ENCODE measurements at regions not wholly inside any gene's neighbourhood (a gene's known extent, or its start where the extent isn't known, plus 50 kb on each side); places are given as distances from the start of the nearest gene placed in this dataset.
"Not testable (repeated sequence)": the region's sequence is repeated elsewhere in the genome, so short reads cannot be mapped to it uniquely, and the experiment has no call there.

DNA sequence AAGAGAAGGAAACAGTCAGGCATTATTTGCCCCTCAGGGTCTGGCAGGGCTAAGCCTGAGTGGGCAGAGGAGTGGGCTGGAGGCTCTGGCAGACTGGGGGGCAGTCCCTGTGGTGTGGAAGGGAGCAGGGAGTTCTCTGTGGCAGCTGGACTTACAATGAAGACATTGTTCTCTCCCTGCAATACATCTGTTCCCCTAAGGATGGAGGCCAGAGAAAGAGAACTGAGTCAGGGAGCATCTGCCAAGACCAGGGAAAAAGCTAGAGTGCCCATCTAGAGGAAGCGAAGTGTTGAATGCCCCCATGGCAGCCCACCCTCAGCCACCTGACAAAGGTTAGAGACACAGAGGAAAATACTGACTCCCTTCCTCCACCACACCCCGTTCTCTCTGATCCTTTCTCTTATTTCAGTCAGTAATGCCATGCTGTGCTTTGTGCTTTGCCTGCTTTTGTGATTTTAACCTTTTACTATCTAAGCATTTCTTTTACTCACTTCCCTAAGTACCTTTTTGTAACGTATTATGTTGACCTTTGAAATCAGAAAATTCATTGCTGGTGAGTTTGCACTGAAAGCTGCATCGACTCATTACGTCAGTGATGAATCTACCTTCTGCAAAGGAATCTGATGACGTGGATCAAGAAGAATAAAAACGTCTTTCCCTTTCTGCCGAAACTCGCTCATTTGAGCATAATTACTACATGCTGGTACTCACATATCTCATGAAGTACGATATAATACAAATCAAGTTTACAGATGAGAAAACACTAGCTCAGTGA lies 76.0 kb downstream of the ACTL7B start:
- TF ChIP-seq, protein P1, sequence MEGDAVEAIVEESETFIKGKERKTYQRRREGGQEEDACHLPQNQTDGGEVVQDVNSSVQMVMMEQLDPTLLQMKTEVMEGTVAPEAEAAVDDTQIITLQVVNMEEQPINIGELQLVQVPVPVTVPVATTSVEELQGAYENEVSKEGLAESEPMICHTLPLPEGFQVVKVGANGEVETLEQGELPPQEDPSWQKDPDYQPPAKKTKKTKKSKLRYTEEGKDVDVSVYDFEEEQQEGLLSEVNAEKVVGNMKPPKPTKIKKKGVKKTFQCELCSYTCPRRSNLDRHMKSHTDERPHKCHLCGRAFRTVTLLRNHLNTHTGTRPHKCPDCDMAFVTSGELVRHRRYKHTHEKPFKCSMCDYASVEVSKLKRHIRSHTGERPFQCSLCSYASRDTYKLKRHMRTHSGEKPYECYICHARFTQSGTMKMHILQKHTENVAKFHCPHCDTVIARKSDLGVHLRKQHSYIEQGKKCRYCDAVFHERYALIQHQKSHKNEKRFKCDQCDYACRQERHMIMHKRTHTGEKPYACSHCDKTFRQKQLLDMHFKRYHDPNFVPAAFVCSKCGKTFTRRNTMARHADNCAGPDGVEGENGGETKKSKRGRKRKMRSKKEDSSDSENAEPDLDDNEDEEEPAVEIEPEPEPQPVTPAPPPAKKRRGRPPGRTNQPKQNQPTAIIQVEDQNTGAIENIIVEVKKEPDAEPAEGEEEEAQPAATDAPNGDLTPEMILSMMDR (IDR thresholded peaks at IDR 0.05; ENCODE audit: extremely low read depth, missing control alignments), result no peak
- no peak for DNase-seq (ENCODE audit: low spot score)

DNA sequence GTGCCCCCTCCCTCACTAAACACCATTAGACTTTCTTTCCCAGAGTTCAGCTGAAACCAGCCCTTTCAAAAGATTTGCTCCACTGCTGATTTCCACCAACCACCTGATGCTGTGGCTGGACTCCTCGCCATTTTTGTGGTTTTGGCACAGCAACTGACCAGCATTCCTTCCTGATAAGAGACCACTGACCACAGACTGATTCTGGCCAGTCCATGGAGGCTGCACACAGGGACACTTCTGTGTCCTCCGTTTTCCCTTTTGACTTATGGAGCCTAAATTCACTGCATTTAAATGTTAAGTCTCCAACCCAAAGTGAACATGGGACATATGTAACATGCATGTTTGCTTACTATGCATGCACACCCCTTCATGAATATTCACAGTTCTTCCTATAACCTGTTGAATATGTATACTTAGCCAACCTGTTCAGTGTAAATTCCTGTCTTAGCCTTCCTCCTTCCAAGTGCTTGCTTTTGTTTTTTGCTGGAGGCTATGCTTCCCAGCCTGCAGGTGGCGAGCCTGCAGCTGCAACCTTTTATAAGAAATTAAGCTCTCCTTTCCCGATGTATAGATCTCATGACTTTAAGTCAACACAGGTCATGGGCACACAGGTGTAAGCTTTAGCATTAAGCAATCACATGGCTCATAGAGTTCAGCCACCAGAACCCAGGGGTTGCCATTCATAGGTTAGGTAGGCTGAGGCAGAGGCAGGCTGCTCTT lies 78.7 kb downstream of the ACTL7B start:
- DNase-seq (ENCODE audit: low spot score), result no peak
- TF ChIP-seq, protein P1 (IDR thresholded peaks at IDR 0.05; ENCODE audit: extremely low read depth, missing control alignments), result no peak

DNA sequence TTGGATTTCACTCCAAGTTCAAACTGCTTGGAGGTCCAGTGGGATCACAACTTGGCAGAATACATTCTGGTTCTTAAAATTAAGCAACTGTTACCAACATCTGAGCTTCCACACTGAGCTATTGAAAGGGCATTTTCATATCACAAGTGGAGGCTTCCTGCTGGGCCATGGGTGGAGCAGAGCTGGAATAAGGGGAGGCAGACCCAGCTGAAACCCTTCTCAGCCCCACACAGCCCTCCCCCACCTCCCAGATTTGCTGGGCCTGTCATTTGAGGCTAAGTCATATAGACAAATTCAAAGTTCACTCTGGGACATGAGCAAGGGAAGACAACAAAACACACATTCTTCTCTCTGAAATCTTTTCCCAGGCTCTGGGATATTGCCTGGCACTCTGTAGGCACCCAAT lies 79.9 kb downstream of the ACTL7B start:
- TF ChIP-seq, protein P1 (IDR thresholded peaks at IDR 0.05; ENCODE audit: extremely low read depth, missing control alignments), result no peak
- no peak for DNase-seq (ENCODE audit: low spot score)

DNA sequence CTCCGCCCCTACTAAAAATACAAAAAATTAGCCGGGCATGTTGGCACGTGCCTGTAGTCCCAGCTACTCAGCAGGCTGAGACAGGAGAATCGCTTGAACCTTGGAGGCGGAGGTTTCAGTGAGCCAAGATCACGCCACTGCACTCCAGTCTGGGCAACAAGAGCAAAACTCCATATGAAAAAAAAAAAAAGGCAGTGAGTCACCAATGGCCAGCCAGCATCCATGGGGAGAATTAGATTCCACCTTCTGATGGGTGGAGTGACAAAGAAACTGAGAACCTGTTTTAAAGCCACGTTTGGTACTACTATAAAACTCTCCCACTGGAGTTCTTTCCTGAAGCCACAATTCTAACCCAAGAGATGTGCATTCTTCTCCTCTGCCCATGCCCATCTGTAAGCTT lies 81.7 kb downstream of the ACTL7B start:
- DNase-seq (ENCODE audit: low spot score), result not testable (repeated sequence)

DNA sequence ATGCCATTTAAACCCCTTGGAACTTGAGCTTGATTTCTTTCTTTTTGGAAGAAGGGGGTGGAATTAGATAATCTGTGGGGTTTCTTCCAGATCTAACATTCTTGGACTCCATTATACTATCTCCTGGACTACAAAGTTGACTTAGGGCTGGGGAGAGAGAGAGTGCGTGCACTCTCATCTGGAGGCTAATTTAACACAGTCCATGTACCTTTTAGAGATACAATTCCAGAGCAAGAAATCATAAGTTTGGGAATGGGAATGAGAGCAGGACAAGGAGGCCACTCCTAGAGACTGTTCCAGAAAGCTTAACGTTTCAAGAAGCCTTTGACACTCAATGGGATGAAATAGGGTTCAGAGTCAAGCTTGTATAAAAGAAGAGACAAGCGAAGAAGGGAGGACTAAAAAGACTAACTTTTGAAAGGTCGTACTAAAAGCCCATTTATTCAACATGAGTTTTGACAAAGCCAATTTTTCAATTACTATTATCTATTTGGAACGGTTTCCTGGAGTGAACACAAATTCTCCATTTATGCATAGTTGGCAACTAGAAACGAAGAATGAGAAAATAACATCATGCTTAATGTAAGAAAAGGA lies 83.4 kb downstream of the ACTL7B start:
- TF ChIP-seq, protein P1 (IDR thresholded peaks at IDR 0.05; ENCODE audit: extremely low read depth, missing control alignments), result no peak
- DNase-seq (ENCODE audit: low spot score), result no peak

DNA sequence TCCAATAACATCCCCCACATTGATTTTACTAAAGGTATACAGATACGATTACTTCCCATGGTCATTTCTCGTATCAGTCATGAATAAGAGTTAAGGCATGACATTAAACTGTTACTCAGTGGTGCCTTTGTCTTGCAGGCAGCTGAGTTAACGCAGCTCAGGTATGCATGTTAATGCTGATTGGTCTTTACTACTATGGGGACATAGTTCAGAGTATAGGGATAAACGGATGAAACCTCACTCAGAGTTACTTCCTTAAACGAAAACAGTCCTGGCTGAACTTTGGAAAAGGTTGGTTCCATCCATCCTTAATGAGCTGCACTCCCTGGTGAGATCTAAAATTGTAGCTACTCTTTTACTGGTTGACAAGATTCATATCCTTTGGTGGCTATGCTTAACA lies 87.0 kb downstream of the ACTL7B start:
- TF ChIP-seq, protein P1 (IDR thresholded peaks at IDR 0.05; ENCODE audit: extremely low read depth, missing control alignments), result no peak
- no peak for DNase-seq (ENCODE audit: low spot score)

DNA sequence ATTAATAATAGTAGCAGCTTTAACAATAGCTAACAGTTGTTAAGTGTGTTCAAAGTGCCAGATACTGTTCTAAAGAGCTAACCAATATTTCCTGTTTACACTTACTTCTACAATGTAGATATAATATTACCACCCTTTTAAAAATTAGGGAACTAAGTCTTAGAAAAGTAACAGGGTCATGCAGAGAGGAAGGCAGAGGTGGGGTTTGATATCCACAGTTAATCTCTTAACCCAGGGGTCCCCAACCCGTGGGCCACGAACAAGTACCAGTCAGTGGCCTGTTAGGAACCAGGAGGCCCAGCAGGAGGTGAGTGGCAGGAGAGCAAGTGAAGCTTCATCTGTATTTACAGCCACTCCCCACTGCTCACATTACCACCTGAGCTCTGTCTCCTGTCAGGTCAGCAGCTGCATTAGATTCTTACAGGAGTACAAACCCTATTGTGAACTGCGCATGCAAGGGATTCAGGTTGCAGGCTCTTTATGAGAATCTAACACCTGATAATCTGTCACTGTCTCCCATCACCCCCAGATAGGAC lies 89.1 kb downstream of the ACTL7B start:
- DNase-seq (ENCODE audit: low spot score), result no peak

More for the DNA sequence above, 89.1 kb downstream of the ACTL7B start:
- TF ChIP-seq, protein P1 (IDR thresholded peaks at IDR 0.05; ENCODE audit: extremely low read depth, missing control alignments), result no peak
